Ammon's horn (tissue), 1 donor: ENCODE measurements at regions not wholly inside any gene's neighbourhood (a gene's known extent, or its start where the extent isn't known, plus 50 kb on each side); places are given as distances from the start of the nearest gene placed in this dataset.

ENCODE experiments used
- DNase-seq: peaks from one replicate; pipeline ENCODE4 v3.0.0-alpha.2; 2016; ENCODE audit warnings: low spot score

GRCh38 chr13:53144826-53145225 lies 116.2 kb downstream of the OLFM4 start:
- DNase-seq, result no peak

GRCh38 chr13:53150568-53150967 lies 122.0 kb downstream of the OLFM4 start:
- no peak for DNase-seq

- DNase-seq, result peak; percentile 80
Observed at GRCh38 chr13:53151336-53152056, 122.9 kb downstream of the OLFM4 start.

- no peak for DNase-seq
Observed at GRCh38 chr13:53152057-53152421, 123.4 kb downstream of the OLFM4 start.

- no peak for DNase-seq
Observed at GRCh38 chr13:53158201-53158600, 129.6 kb downstream of the OLFM4 start.

GRCh38 chr13:53159431-53159830 lies 130.8 kb downstream of the OLFM4 start:
- DNase-seq, result no peak

- DNase-seq, result no peak
Observed at GRCh38 chr13:53160211-53160610, 131.6 kb downstream of the OLFM4 start.

GRCh38 chr13:53161251-53161650 lies 132.6 kb downstream of the OLFM4 start:
- DNase-seq, result no peak

GRCh38 chr13:53165261-53165660 lies 136.6 kb downstream of the OLFM4 start:
- DNase-seq, result no peak

GRCh38 chr13:53167561-53167960 lies 138.9 kb downstream of the OLFM4 start:
- DNase-seq, result peak; percentile 41

GRCh38 chr13:53170910-53171309 lies 142.3 kb downstream of the OLFM4 start:
- no peak for DNase-seq

- DNase-seq, result no peak
Observed at GRCh38 chr13:53174545-53174944, 145.9 kb downstream of the OLFM4 start.

GRCh38 chr13:53180684-53181083 lies 152.1 kb downstream of the OLFM4 start:
- no peak for DNase-seq

GRCh38 chr13:53182724-53183123 lies 154.1 kb downstream of the OLFM4 start:
- no peak for DNase-seq

- no peak for DNase-seq
Observed at GRCh38 chr13:53188120-53188519, 159.5 kb downstream of the OLFM4 start.

- DNase-seq, result no peak
Observed at GRCh38 chr13:53189162-53189561, 160.5 kb downstream of the OLFM4 start.

- no peak for DNase-seq
Observed at GRCh38 chr13:53191091-53191490, 162.5 kb downstream of the OLFM4 start.

GRCh38 chr13:53197424-53197823 lies 168.8 kb downstream of the OLFM4 start:
- no peak for DNase-seq

GRCh38 chr13:53198017-53198416 lies 169.4 kb downstream of the OLFM4 start:
- DNase-seq, result peak; percentile 40

- DNase-seq, result peak; percentile 53
Observed at GRCh38 chr13:53198736-53199135, 170.1 kb downstream of the OLFM4 start.

GRCh38 chr13:53200075-53200474 lies 171.5 kb downstream of the OLFM4 start:
- no peak for DNase-seq

GRCh38 chr13:53200498-53201453 lies 172.2 kb downstream of the OLFM4 start:
- no peak for DNase-seq
